GM19193 (cell line): ENCODE measurements at regions not wholly inside any gene's neighbourhood (a gene's known extent, or its start where the extent isn't known, plus 50 kb on each side); places are given as distances from the start of the nearest gene placed in this dataset.

Experiments
- POLR2A ChIP-seq: IDR thresholded peaks from 4 replicates; pipeline ENCODE4 v1.6.1; 2011; ENCODE audit not compliant: insufficient read depth, insufficient read length; ENCODE audit errors: extremely low read depth

DNA sequence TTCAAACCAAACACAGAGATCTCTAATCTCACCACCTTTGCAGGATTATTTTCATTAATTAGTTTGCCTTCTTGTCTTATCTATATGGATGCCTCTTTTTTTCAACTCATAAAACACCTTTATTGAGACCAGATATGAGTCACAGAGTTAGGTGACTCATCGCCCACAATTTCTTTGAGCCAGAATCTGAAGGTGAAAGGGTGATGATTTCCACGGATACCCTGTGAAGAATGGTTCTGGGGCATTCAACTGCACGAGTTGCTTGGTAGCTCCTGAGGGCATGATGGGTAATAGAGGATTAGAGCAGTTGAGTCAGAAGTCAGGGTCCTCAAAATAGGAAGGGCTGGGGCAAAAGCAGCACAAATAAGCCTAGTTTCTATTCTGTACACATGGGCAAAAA is 128.2 kb downstream of the TBX19 start:
- TF ChIP-seq POLR2A, result no peak

DNA sequence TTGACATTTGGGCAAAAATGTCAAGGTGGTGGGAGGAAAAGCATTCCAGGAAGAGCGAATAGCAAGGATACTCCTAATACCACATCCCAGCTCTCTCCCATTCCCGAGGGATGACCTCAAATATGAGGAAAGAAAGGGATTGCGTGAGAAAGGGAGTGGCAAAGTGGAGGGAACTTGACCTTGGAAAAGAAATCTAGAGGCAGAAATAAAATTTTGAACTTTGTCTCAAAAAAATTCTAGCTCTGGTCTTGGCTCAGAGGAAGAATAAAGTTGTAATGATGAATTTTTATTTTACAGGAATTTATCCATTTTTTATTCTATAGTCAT is 127.8 kb downstream of the TBX19 start:
- TF ChIP-seq POLR2A, result no peak

DNA sequence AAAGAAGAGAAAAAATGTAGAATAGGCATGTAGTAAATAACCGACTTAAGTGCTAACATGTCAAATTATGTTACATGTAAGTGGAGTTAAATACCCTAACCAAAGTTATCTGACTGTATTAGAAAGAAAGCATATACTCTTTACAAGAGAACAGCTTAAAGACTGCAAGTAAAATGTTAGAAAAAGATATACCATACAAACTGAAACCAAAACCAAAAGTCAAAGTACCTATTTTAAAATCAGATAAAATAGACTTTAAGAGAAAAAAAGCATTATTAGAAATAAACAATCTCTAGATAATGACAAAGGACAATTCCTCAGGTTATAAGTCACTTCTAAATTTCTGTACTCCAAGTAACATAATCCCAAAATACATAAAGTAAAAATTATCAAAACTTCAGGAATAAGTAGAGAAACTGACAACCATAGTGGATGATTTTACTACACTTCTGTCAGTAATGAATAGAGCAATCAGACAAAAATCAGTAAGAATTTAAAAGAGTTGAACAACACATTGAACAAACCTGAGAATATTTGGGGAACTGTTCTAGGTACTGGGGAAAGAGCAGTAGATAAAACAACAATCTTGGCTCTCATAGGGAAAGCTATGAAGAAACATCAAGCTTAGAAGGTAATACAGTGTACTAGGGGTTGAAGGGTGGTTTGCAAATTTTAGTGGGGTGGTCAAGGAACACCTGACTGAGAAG is 127.3 kb downstream of the TBX19 start:
- no peak for TF ChIP-seq POLR2A

DNA sequence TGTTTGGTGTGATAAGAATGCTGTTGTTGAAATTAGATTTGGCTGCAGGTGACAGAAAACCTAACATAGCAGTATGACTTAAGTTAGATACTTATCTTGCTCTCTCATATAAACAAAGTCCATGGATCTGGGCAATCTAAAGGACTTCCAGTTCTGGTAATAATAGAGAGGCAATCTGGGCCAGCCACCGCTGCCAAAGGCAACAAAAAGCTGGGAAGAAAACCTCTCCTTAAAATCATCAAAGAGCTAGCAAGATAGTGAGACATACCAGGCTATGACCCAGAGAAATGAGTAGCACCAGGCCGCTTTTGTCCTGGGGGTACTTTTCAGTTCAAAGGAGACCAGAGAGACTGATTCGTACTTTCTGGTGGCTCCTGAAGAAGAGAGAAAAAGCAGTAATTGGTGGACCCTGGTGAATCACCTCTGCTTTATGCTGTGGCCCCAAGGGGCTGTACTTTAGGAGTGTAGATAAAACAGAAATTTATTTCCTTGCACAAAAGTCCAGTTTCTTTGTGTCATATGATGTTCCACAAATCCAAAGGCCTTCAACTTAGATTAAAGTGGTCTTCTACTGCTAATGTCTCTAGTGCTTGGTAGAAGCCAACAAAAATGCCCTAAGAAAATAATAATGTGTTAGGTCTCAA is 125.4 kb downstream of the TBX19 start:
- TF ChIP-seq POLR2A, result no peak

DNA sequence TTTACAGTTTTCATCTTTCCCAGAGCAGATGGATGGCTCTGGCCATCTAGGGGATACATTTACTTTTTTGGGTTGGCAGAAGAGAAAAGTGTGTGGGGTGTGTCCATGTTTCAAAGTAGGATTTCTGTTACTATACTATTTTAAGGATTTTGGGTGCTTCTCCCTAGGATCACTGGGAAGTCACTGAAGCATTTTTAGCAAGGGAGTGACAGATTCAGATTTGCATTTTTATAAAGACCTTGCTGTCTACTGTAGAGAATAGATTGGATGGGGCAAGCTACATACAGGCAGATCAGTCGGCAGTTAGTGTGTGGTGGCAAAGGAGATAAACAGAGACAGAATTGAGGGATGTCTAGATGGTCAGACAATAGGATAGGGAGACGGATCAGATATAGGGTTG is 122.5 kb downstream of the TBX19 start:
- no peak for TF ChIP-seq POLR2A

DNA sequence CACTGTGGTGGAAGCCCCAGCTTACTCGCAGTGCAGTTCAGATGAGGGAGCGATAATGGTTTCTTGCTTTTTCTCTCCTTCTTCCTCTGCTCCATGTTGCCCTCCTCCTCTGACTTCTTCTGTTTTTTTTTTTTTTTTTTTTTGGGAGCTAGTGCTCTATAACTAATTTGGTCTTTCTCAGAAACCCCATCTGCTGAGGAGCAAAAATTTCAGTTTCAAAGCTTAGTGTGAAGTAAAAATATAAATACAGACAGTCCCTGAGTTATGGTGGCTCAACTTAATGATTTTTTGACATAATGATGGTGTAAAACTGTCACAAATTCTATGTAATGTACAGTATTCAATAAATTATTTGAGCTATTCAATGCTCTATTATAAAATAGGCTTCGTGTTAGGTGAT is 120.7 kb downstream of the TBX19 start:
- no peak for TF ChIP-seq POLR2A

DNA sequence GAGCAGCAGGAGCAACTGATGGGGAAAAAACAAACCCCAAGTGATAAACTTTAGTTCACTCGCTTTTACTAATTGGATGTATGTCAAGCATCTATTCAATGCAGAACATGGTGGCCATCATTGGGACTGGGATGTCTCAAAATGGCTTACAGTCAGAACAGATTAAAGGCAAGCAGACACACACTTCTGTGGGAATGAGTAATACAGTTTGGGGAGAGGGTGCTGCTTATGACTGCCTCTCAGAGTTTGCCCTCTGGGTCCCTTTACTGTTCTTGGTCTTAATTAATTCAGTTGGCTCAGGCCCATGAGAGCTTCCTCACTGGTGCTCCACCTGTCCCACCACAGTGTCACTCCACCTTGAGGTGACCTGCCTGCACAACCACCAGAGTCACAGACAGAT is 119.5 kb downstream of the TBX19 start:
- TF ChIP-seq POLR2A, result no peak

DNA sequence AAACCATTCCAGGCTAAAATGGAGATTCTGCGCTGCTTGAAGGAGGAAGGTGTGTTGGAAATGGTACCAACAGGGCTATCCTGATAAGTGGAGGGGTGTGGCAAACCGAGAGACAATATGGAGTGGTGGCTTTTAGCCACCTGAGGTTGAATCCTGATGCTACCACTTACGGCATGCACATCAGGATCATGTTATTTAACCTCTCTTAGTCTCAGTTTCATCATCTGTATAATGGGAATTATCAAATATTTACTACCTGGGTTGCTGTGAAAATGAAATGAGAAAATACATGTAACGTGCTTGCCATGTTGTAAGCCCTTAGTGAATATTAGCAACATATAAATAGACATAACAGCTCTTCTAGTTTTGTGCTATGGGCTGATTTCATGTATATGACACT is 117.1 kb downstream of the TBX19 start:
- TF ChIP-seq POLR2A, result no peak

DNA sequence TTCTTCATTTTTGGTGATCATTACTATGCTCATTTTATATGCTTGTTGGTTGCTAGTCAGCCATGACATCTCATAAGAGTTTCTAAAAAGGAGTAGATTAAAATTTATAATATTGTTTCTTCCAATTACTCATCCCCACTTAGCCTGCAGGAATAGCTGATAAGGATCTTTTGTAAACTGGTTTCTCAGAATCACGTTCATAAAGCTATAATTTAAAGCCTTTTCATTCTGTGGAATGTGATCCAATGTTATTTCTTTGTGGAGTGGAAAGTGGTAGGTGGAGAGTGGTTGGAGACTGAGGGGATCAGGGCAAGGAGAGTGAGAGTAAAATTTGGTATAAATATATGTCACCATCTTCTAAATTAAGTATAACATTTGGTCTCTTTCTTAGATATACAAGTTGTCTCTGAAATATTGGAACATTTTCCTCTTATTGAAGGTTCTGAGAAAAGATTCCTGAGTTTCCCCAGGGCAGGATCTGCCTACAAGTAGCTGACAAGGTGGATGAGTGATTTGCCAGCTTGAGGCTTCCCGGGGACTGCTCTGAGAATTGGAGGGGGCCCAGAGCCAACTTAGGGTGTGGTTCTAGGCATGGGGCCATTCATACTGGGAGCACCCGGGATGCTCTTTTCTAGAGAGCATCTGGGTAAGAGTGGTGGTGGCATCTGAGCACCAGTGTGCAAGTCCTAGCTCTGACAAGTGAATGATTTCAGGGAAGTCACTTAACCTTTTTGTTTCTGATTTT is 116.4 kb downstream of the TBX19 start:
- no peak for TF ChIP-seq POLR2A

DNA sequence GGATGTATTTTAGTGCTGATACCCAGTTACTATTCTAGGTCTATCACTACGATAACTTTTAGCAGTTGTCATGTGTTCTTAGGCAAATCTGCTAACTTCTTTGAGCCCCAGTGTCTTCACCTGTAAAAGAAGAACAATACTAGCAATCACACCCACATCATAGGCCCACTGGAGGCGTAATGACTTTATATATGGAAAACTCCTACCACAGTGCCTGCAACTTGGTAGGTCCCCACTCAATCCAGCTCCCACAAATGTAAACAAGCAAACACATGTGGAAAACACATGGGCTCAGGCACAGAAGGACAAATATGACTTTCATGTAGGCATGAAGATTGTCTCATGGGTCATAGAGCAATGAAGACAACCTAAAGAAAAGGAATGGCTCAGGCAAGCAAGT is 115.8 kb downstream of the TBX19 start:
- TF ChIP-seq POLR2A, result no peak

DNA sequence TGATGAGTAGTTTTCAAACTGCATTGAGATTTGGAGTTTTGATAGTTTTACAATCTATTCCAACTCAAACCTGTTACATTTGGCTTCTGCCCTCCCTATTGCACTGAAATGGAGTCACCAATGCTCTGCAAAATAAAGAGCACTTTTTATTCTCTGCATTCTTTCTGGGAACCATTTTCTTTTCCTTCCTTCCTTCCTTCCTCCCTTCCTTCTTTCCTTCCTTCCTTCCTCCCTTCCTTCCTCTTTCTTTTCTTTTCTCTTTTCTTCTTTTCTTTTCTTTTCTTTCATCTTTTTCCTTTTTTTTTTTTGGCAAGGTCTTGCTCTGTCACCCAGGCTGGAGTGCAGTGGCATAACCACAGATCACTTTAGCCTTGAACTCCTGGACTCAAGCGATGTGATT is 114.2 kb downstream of the TBX19 start:
- no peak for TF ChIP-seq POLR2A

DNA sequence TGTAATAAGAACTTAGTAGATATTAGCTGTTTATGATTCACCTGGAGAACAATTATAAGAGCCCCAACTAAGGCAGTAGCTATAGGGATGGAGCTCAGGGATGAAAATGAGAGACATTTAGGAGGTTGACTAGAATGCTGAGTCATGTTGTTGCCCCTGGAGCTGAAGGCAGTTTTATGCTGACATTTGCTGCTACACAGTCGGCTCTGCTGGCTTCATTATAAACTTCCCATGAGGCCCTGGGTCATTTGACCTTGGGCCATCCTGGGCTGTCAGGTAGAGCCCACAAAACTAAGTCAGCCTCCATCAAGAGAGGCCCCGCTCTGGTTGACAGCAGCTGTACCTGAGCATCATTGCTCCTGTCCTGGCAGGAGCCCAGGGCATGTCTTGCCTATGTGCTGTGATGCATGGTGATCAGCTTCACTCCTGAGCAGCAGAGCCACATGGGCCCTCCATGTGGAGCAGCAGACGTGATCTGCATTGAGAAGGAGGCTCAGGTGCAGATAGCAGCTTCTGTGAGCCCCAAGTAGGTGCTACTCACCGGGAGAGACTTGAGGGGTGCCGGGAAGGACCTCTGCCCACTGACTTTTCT is 112.4 kb downstream of the TBX19 start:
- TF ChIP-seq POLR2A, result no peak

DNA sequence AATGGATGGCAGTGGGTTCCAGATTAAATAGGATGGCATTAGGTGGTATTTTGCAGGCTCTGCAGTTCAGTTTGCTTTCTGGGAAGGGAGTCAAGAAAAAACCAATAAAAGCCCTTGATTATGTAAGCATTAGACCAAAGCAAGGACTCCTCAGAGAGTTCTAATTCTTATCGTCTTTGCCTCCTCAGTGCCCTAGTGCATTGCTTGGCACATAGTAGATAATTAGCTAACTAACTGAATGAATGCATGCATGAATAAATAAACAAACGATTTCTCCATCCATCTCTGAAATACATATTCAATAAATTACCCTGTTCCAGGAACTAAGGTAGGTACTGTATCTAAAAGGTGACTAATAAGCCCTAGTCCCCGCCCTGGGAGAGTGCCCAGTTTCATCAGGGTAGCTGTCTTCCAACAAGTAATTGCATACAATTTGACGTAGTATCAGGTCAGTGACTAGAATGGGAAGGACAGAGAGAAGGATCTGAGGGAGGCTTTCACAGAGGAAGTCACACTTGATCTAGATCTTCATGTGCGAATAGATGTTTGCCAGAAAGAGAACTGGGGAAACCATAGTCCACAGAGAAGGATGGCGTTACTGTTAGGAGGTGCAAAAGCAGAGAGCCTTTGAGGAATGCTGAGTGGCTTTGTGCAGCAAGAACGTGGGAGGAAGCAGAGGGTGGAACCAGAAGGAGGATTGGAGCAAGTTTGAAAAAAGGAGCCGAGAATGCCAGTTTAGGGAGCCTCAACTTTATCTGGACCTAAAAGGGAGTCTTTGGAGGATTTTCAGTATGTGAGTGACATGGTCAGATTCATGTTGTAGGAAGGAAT is 111.4 kb downstream of the TBX19 start:
- TF ChIP-seq POLR2A, result no peak

DNA sequence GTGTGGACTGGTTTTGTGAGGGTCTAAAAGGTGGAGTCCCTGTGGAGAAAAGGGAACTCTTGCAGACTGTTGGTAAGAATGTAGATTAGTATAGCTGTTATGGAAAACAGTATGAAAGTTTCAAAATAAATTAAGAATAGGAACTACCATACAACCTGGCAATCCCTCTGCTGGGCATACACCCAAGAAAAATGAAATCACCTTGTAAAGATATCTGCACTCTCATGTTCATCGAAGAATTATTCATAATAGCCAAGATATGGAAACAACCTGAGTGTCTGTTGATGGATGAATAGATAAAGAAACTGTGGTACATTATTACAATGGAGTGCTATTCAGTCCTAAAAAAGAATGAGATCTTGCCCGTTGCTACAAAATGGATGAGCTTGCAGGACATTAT is 109.6 kb downstream of the TBX19 start:
- TF ChIP-seq POLR2A, result no peak
